ENCODE measurements at regions not wholly inside any gene's neighbourhood (a gene's known extent, or its start where the extent isn't known, plus 50 kb on each side); places are given as distances from the start of the nearest gene placed in this dataset.
"Not testable (repeated sequence)": the region's sequence is repeated elsewhere in the genome, so short reads cannot be mapped to it uniquely, and the experiment has no call there.

- DNase-seq = no peak
Measured at GRCh38 chr6:156438350-156438923, 338.7 kb upstream of the ARID1B start.

GRCh38 chr6:156437121-156437879, 339.9 kb upstream of the ARID1B start:
- no peak for DNase-seq

- DNase-seq = no peak
Measured at GRCh38 chr6:156434795-156435190, 342.4 kb upstream of the ARID1B start.

- no peak for DNase-seq
Measured at GRCh38 chr6:156434049-156434794, 343.0 kb upstream of the ARID1B start.

GRCh38 chr6:156432543-156432942, 344.6 kb upstream of the ARID1B start:
- no peak for DNase-seq

- no peak for DNase-seq
Measured at GRCh38 chr6:156430386-156430785, 346.8 kb upstream of the ARID1B start.

GRCh38 chr6:156427345-156427744, 349.8 kb upstream of the ARID1B start:
- DNase-seq = peak; percentile 70

- DNase-seq = no peak
Measured at GRCh38 chr6:156425359-156426020, 351.7 kb upstream of the ARID1B start.

GRCh38 chr6:156423829-156424228, 353.3 kb upstream of the ARID1B start:
- DNase-seq = no peak

GRCh38 chr6:156423075-156423474, 354.1 kb upstream of the ARID1B start:
- peak; percentile 5 for DNase-seq

GRCh38 chr6:156421933-156422332, 355.2 kb upstream of the ARID1B start:
- DNase-seq = no peak

- not testable (repeated sequence) for DNase-seq
Measured at GRCh38 chr6:156421301-156421700, 355.9 kb upstream of the ARID1B start.

GRCh38 chr6:156420172-156420993, 356.8 kb upstream of the ARID1B start:
- no peak for DNase-seq

- DNase-seq = no peak
Measured at GRCh38 chr6:156419594-156419993, 357.6 kb upstream of the ARID1B start.

GRCh38 chr6:156418253-156418652, 358.9 kb upstream of the ARID1B start:
- DNase-seq = no peak

- no peak for DNase-seq
Measured at GRCh38 chr6:156416391-156416790, 360.8 kb upstream of the ARID1B start.

- DNase-seq = no peak
Measured at GRCh38 chr6:156413154-156413553, 364.0 kb upstream of the ARID1B start.

- DNase-seq = no peak
Measured at GRCh38 chr6:156410649-156411048, 366.5 kb upstream of the ARID1B start.

- DNase-seq = no peak
Measured at GRCh38 chr6:156408655-156409054, 368.5 kb upstream of the ARID1B start.

GRCh38 chr6:156407334-156407733, 369.8 kb upstream of the ARID1B start:
- DNase-seq = no peak

GRCh38 chr6:156406688-156407087, 370.5 kb upstream of the ARID1B start:
- no peak for DNase-seq

GRCh38 chr6:156406099-156406498, 371.1 kb upstream of the ARID1B start:
- no peak for DNase-seq

GRCh38 chr6:156402628-156403027, 374.6 kb upstream of the ARID1B start:
- no peak for DNase-seq

Measured in suppressor macrophage treated with lipopolysaccharide for 4 hours (primary cell).